ENCODE measurements at regions not wholly inside any gene's neighbourhood (a gene's known extent, or its start where the extent isn't known, plus 50 kb on each side); places are given as distances from the start of the nearest gene placed in this dataset.
A peak's percentile ranks its signal among the peaks of the same experiment; 100 is the strongest.

DNA sequence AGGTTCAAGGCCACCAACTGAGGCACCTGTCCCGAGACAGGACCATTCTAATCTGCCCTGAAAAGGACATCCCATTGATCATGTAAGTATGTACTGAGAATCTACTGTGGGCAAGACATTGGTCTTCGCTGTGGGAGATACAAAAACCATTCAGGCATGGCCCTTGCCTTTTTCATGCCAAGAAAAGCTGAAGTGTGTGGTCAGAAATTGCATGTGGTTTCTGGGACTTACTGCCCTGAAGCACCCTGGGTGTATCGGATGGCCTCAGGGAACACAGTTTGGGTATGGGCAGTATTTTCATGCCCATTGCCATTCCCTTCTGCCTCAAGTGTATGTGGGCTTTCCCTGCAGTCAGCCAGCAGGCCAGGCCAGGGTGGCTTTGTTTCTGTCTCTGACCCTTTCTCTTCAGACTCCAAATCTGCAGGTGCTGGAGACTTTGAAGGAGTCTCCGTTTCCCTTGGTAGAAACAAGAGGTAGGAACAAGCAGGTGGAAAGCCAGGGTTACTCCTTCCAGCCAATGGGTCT lies 285.7 kb downstream of the ZEB1 start:
- TF ChIP-seq, protein P1, sequence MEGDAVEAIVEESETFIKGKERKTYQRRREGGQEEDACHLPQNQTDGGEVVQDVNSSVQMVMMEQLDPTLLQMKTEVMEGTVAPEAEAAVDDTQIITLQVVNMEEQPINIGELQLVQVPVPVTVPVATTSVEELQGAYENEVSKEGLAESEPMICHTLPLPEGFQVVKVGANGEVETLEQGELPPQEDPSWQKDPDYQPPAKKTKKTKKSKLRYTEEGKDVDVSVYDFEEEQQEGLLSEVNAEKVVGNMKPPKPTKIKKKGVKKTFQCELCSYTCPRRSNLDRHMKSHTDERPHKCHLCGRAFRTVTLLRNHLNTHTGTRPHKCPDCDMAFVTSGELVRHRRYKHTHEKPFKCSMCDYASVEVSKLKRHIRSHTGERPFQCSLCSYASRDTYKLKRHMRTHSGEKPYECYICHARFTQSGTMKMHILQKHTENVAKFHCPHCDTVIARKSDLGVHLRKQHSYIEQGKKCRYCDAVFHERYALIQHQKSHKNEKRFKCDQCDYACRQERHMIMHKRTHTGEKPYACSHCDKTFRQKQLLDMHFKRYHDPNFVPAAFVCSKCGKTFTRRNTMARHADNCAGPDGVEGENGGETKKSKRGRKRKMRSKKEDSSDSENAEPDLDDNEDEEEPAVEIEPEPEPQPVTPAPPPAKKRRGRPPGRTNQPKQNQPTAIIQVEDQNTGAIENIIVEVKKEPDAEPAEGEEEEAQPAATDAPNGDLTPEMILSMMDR (conservative IDR thresholded peaks at IDR 0.05; ENCODE audit: low read length): no peak
- DNase-seq (ENCODE audit: low read depth): no peak
- H3K4me3 ChIP-seq (ENCODE audit: low read length): no peak overlapping the region

DNA sequence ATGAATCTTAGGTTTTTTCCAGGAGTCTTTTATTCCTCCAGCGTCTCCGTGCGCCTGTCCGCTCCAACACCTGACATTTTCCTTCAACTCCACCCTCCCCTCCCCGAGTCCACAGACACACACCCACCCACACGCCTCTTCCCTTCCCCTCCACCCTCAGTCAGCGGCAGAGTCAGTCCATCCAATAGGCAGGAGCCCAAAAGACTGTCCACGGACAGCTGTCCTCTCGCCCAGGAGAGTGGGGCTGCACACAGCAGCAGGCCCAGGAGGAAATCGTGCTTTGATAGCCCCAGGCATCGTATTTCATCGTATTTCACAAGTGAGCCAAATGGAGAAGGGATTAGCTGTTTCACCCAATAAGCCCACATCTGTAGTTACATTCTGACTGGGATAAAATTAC lies 285.1 kb downstream of the ZEB1 start:
- TF ChIP-seq, protein P1 (conservative IDR thresholded peaks at IDR 0.05; ENCODE audit: low read length): no peak
- H3K4me3 ChIP-seq (ENCODE audit: low read length): peak overlapping the region; percentile 47; the same call in 1 of the 2 replicates
- DNase-seq (ENCODE audit: low read depth): peak; percentile 71

DNA sequence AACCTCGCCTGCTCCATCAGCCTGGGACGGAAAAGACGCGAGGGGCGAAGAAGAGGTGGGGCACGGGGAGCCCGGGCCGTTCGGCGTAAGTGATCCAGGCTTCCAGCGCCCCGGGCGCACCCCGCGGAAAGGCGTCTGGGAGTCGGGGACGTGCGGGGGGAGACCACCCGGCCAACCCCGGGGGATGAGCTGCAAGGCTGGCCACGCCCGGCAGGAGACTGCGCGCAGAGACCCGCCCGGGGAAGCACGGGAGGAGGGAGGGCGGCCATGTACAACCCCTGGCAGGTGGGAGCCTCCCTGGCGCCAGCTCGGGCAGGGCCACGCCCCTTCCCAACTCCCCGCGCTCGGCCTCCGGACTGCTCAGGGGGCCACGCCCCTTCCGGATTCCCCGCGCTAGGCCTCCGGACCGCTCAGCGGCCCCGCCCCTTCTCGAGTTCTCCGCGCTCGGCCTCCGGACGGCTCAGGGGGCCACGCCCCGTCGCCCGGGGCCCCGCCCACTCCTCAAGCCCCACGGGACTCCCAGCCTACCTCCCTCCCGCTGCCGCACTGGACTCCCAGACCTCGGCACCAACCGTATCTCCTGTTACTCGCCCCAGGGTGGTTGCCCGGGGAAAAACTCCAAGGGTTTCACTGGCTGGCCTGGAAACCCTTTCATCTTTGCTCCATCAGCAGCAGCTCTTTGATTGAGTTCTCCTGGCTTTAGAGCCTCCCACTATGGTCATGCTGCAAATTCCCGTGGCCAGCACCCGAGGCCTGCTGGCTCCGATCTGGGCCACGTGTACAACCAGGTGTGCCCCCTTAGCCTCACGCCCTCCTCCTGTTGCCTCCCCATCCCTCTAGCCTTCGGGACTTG lies 284.4 kb downstream of the ZEB1 start:
- TF ChIP-seq, protein P1 (conservative IDR thresholded peaks at IDR 0.05; ENCODE audit: low read length): no peak
- DNase-seq (ENCODE audit: low read depth): peak; percentile 91
- H3K4me3 ChIP-seq (ENCODE audit: low read length): peak overlapping the region; percentile 70

DNA sequence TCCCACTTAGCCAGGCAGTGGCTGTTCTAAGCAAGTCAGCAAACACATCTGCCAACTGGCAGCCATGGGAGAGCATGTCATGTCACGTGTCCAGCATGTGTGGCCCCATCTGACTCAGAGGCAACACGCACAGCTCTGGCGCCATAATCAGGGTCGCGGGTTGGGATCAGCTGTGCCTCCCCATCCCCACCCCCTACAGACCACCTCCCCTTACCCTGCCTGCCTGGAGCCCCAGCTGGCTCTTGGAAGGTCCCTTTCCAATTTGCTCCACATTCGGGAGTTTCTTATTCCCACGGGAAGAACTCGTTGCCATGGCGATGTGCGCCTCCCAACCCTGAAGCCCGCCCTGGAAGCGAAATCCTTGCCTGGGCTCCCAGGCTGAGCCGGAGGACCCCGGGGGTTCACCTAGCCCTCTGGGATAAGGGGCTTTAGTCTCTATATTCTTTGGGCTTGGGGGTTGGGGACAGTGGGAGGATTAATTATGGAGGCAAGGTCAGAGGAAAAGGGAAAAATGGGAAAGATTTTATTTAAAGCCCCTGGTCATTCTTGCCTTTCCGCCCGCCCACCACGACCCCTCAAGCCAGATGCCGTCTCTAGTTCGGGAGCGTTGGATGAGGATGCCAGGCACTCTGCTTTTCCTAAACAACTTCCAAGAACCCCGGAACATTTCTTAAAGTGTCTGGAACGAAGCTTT lies 283.7 kb downstream of the ZEB1 start:
- TF ChIP-seq, protein P1 (conservative IDR thresholded peaks at IDR 0.05; ENCODE audit: low read length): no peak
- peak; percentile 91 for DNase-seq (ENCODE audit: low read depth)
- H3K4me3 ChIP-seq (ENCODE audit: low read length): peak overlapping the region; percentile 70

DNA sequence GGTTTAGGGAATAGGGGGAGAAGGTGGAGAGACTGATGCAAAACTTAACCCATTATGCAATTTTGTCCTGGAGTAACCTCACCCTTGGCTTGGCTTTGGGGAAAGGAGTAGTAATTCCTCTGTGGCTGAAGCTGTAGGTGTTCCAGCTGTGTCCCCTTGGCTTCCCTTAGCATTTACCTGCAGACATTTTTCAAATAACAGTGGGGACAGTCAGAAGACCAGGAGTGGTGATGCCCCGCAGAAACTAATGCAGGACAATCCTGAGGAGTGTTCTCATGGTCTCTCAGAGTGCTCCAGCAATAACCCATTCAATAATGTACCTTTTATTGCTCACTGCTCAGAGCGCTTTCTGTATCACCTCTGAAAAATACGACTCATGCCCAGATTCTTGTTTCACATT lies 282.1 kb downstream of the ZEB1 start:
- DNase-seq (ENCODE audit: low read depth): no peak
- no peak overlapping the region for H3K4me3 ChIP-seq (ENCODE audit: low read length)
- TF ChIP-seq, protein P1 (conservative IDR thresholded peaks at IDR 0.05; ENCODE audit: low read length): no peak

DNA sequence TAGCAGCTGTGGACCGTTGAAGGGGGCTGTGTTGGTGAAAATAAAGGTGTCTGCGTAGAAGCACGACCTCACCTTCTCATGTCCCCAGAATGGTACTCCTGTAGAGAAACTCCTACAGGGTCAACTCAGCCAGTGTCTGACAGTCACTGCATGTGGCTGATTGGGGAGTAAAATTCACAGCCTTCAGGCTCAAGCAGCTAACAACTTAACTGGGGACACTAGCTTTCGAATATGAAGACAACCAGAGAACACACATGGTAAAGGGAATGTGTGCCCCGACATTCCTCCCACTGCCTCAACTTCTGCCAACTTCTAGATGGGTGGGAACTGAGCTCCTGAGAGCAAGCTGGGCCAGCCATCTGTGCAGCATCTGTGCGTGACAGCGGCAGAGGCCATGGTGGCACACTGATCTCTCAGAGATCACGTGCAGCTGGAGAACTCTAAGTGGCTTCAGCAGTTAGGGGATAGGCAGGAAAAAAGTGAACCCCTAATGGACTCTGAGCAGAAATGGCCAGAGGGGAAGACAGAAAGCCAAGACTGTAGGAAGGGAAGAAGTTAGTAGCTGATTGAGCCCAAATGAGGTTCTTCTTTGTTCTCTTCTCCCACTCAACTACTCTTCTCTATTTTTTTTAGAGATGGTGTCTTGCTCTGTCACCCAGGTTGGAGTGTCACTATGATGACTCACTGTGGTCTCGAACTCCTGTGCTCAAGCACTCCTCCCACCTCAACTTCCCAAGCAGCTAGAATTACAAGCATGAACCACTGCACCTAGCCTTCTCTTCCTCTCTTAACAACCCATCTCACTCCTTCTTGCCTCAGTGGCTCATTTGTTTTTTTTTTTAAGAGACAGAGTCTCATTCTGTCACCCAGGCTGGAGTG lies 280.8 kb downstream of the ZEB1 start:
- H3K4me3 ChIP-seq (ENCODE audit: low read length): no peak overlapping the region
- TF ChIP-seq, protein P1 (conservative IDR thresholded peaks at IDR 0.05; ENCODE audit: low read length): no peak
- DNase-seq (ENCODE audit: low read depth): peak; percentile 56
